NCI-H446 (cell line): ENCODE measurements at regions not wholly inside any gene's neighbourhood (a gene's known extent, or its start where the extent isn't known, plus 50 kb on each side); places are given as distances from the start of the nearest gene placed in this dataset.
"Not testable (repeated sequence)": the region's sequence is repeated elsewhere in the genome, so short reads cannot be mapped to it uniquely, and the experiment has no call there.

Experiments used
- DNase-seq, 2 experiments: peaks; one replicate each; lab custom pipeline; 2025; lab: John Stamatoyannopoulos, UW

- no peak for DNase-seq
Measured at GRCh38 chr3:152891678-152892077, 56.7 kb downstream of the P2RY1 start.

GRCh38 chr3:152892446-152892845 lies 57.5 kb downstream of the P2RY1 start:
- DNase-seq = no peak

GRCh38 chr3:152893647-152894046 lies 58.7 kb downstream of the P2RY1 start:
- DNase-seq = no peak

- DNase-seq = peak in 1 of 2 experiments; percentile 14
Measured at GRCh38 chr3:152899306-152899705, 64.4 kb downstream of the P2RY1 start.

- no peak for DNase-seq
Measured at GRCh38 chr3:152902141-152902669, 67.3 kb downstream of the P2RY1 start.

- no peak for DNase-seq
Measured at GRCh38 chr3:152905631-152906030, 70.7 kb downstream of the P2RY1 start.

- DNase-seq = no peak
Measured at GRCh38 chr3:152909180-152909883, 74.4 kb downstream of the P2RY1 start.

GRCh38 chr3:152910211-152910610 lies 75.3 kb downstream of the P2RY1 start:
- DNase-seq = no peak

GRCh38 chr3:152910966-152911365 lies 76.0 kb downstream of the P2RY1 start:
- DNase-seq = no peak

GRCh38 chr3:152914743-152915142 lies 79.8 kb downstream of the P2RY1 start:
- DNase-seq = not testable (repeated sequence)

GRCh38 chr3:152915695-152916094 lies 80.8 kb downstream of the P2RY1 start:
- DNase-seq = no peak

GRCh38 chr3:152916753-152917279 lies 81.9 kb downstream of the P2RY1 start:
- no peak for DNase-seq

- DNase-seq = no peak
Measured at GRCh38 chr3:152921351-152921750, 86.4 kb downstream of the P2RY1 start.

GRCh38 chr3:152922554-152922953 lies 87.6 kb downstream of the P2RY1 start:
- no peak for DNase-seq

GRCh38 chr3:152927131-152927530 lies 92.2 kb downstream of the P2RY1 start:
- no peak for DNase-seq

- no peak for DNase-seq
Measured at GRCh38 chr3:152930516-152930915, 95.6 kb downstream of the P2RY1 start.

- DNase-seq = no peak
Measured at GRCh38 chr3:152937234-152937633, 102.3 kb downstream of the P2RY1 start.

GRCh38 chr3:152938974-152939636 lies 104.2 kb downstream of the P2RY1 start:
- DNase-seq = no peak

GRCh38 chr3:152941859-152942258 lies 106.9 kb downstream of the P2RY1 start:
- no peak for DNase-seq

GRCh38 chr3:152942366-152942765 lies 107.4 kb downstream of the P2RY1 start:
- no peak for DNase-seq

GRCh38 chr3:152943645-152944044 lies 108.7 kb downstream of the P2RY1 start:
- no peak for DNase-seq

- no peak for DNase-seq
Measured at GRCh38 chr3:152944671-152945070, 109.7 kb downstream of the P2RY1 start.

GRCh38 chr3:152945556-152945955 lies 110.6 kb downstream of the P2RY1 start:
- DNase-seq = no peak
